ENCODE measurements at regions not wholly inside any gene's neighbourhood (a gene's known extent, or its start where the extent isn't known, plus 50 kb on each side); places are given as distances from the start of the nearest gene placed in this dataset.

- TF ChIP-seq CTCF (IDR thresholded peaks at IDR 0.05) (no peak), POLR2A (IDR thresholded peaks at IDR 0.05) (no peak)
Measured at GRCh38 chr18:71038196-71038595, 749.4 kb downstream of the SOCS6 start.

Measured in right lobe of liver (tissue), 4 donors.